IMR-90 (cell line): ENCODE measurements at regions not wholly inside any gene's neighbourhood (a gene's known extent, or its start where the extent isn't known, plus 50 kb on each side); places are given as distances from the start of the nearest gene placed in this dataset.

Source experiments
- ATAC-seq: fragments of 200-7000 bp; cut with Tn5 transposase; 2 replicates; pipeline ENCODE4 v1.9.1; 2020; ENCODE audit warnings: low read depth, mild to moderate bottlenecking, moderate library complexity
- BruUV-seq: library from RNA; stranded (reverse); fragments of 400-500 nt; replicated peaks from 2 replicates; lab custom pipeline; 2021; lab: Mats Ljungman, UMichigan
- CTCF ChIA-PET: fragments of 300-600 bp; formaldehyde crosslinking; extraction: SDS; loops from one replicate; lab custom pipeline; 2021; ENCODE audit warnings: antibody characterized with exemption; lab: Yijun Ruan, JAX
- POLR2A ChIA-PET: fragments of 300-600 bp; sonication (Branson Sonifier 250); formaldehyde crosslinking; loops from one replicate; lab custom pipeline; 2022; ENCODE audit warnings: antibody characterized with exemption; ENCODE audit not compliant: unreplicated experiment; lab: Charles Lee
- DNase-seq: peaks from one replicate; pipeline ENCODE4 v3.0.0; 2013
- H2AFZ ChIP-seq: replicated peaks from 2 replicates; pipeline ENCODE3; 2013; ENCODE audit warnings: low read length, mild to moderate bottlenecking; ENCODE audit not compliant: poor library complexity
- H2AK5ac ChIP-seq: 2 replicates; pipeline ENCODE4 v1.6.1; 2013; ENCODE audit warnings: low read depth, low read length, inconsistent platforms
- H2AK9ac ChIP-seq: replicated peaks from 2 replicates; pipeline ENCODE3; 2013; ENCODE audit warnings: mild to moderate bottlenecking, low read depth, low read length, moderate library complexity; ENCODE audit not compliant: poor library complexity
- H2BK120ac ChIP-seq: 2 replicates; pipeline ENCODE4 v1.6.1; 2013; ENCODE audit warnings: low read depth, low read length, inconsistent platforms
- H2BK15ac ChIP-seq: 3 replicates; pipeline ENCODE4 v1.6.1; 2013; ENCODE audit warnings: low read depth, low read length, inconsistent platforms
- H2BK20ac ChIP-seq: 2 replicates; pipeline ENCODE4 v1.6.1; 2013; ENCODE audit warnings: low read depth, mild to moderate bottlenecking, inconsistent platforms, low read length, moderate library complexity
- H2BK5ac ChIP-seq: 2 replicates; pipeline ENCODE4 v1.6.1; 2013; ENCODE audit warnings: mild to moderate bottlenecking, low read depth, low read length, inconsistent platforms; ENCODE audit not compliant: poor library complexity, severe bottlenecking
- H3K14ac ChIP-seq: replicated peaks from 2 replicates; pipeline ENCODE4 v1.6.1; 2013; ENCODE audit warnings: low read depth, low read length, inconsistent platforms
- H3K18ac ChIP-seq: 2 replicates; pipeline ENCODE4 v1.6.1; 2013; ENCODE audit warnings: low read depth, low read length, control low read depth
- H3K23ac ChIP-seq: 2 replicates; pipeline ENCODE4 v1.6.1; 2013; ENCODE audit warnings: low read depth, low read length, inconsistent platforms
- H3K27ac ChIP-seq: 2 replicates; pipeline ENCODE4 v1.5.1; 2013; ENCODE audit warnings: mild to moderate bottlenecking, control low read depth, low read length; ENCODE audit not compliant: insufficient read depth
- H3K27me3 ChIP-seq: 2 replicates; pipeline ENCODE4 v1.6.1; 2013; ENCODE audit warnings: low read length; ENCODE audit not compliant: control insufficient read depth, insufficient read depth
- H3K36me3 ChIP-seq: 2 replicates; pipeline ENCODE4 v1.6.1; 2013; ENCODE audit warnings: low read length, mixed read lengths; ENCODE audit not compliant: control insufficient read depth, insufficient read depth
- H3K4ac ChIP-seq: 2 replicates; pipeline ENCODE4 v1.6.1; 2013; ENCODE audit warnings: low read depth, low read length, inconsistent platforms
- H3K4me1 ChIP-seq: 2 replicates; pipeline ENCODE4 v1.6.1; 2013; ENCODE audit warnings: low read length, mixed read lengths; ENCODE audit not compliant: control insufficient read depth, insufficient read depth
- H3K4me2 ChIP-seq: 2 replicates; pipeline ENCODE4 v1.6.1; 2013; ENCODE audit warnings: low read depth, mild to moderate bottlenecking, control low read depth, low read length, moderate library complexity
- H3K4me3 ChIP-seq: 2 replicates; pipeline ENCODE4 v1.5.1; 2013; ENCODE audit warnings: low read depth, mild to moderate bottlenecking, control low read depth, low read length, moderate library complexity; ENCODE audit not compliant: insufficient read depth
- H3K56ac ChIP-seq: 2 replicates; pipeline ENCODE4 v1.6.1; 2013; ENCODE audit warnings: low read length, inconsistent platforms; ENCODE audit not compliant: insufficient read depth; ENCODE audit errors: extremely low read depth
- H3K79me1 ChIP-seq, 2 experiments: 2 replicates each; pipeline ENCODE4 v1.6.1; 2013; ENCODE audit warnings: low read length in 2 of 2, inconsistent platforms in 1 of 2, low read depth in 1 of 2
- H3K9ac ChIP-seq: 2 replicates; pipeline ENCODE4 v1.6.1; 2013; ENCODE audit warnings: low read depth, low read length, control low read depth
- H3K9me1 ChIP-seq: 2 replicates; pipeline ENCODE4 v1.6.1; 2013; ENCODE audit warnings: low read length, inconsistent platforms; ENCODE audit not compliant: insufficient read depth
- H3K9me3 ChIP-seq: 2 replicates; pipeline ENCODE4 v1.6.1; 2013; ENCODE audit warnings: low read length; ENCODE audit not compliant: control insufficient read depth, insufficient read depth
- H4K20me1 ChIP-seq: 2 replicates; pipeline ENCODE4 v1.6.1; 2013; ENCODE audit warnings: low read length, inconsistent platforms; ENCODE audit not compliant: insufficient read depth
- H4K5ac ChIP-seq: 2 replicates; pipeline ENCODE4 v1.6.1; 2013; ENCODE audit warnings: mild to moderate bottlenecking, low read depth, low read length, control low read depth
- H4K8ac ChIP-seq, 2 experiments: 2 replicates each; pipeline ENCODE4 v1.6.1; 2013; ENCODE audit warnings: low read depth in 2 of 2, low read length in 2 of 2, control low read depth in 1 of 2, inconsistent platforms in 1 of 2
- H4K91ac ChIP-seq: 2 replicates; pipeline ENCODE4 v1.6.1; 2013; ENCODE audit warnings: low read depth, low read length, inconsistent platforms; ENCODE audit not compliant: insufficient read depth
- CEBPB ChIP-seq: IDR thresholded peaks from 2 replicates; pipeline ENCODE4 v1.6.1; 2012; ENCODE audit warnings: low read depth, low read length, improper control_type of control experiment
- MAFK ChIP-seq: IDR thresholded peaks from 2 replicates; pipeline ENCODE4 v1.6.1; 2012; ENCODE audit warnings: low read depth, low read length, improper control_type of control experiment
- MXI1 ChIP-seq: IDR thresholded peaks from 2 replicates; pipeline ENCODE4 v1.6.1; 2012; ENCODE audit warnings: low read depth, mild to moderate bottlenecking, low read length, moderate library complexity, borderline replicate concordance
- POLR2A ChIP-seq: IDR thresholded peaks from 2 replicates; pipeline ENCODE4 v1.6.1; 2012; ENCODE audit warnings: mild to moderate bottlenecking, low read depth, low read length
- RFX5 ChIP-seq: IDR thresholded peaks from 2 replicates; pipeline ENCODE4 v1.8.0; 2012; ENCODE audit warnings: low read depth, mild to moderate bottlenecking, low read length, moderate library complexity
- WGBS, 2 experiments: methylation state at CpG; one replicate each; pipeline versions ENCODE4 v1.1.5 to v1.1.7; 2013; ENCODE audit warnings: missing lambda C conversion rate in 2 of 2; ENCODE audit not compliant: insufficient read length in 1 of 2; ENCODE audit errors: extremely low coverage in 2 of 2; 5-methylcytosine and 5-hydroxymethylcytosine counted together
- dilution Hi-C: fragments of 300-500 bp; cut with HindIII; formaldehyde crosslinking; loops from one replicate; pipeline ENCODE4 v1.14.3; 2018; ENCODE audit warnings: low sequenced_read_pairs; ENCODE audit not compliant: unreplicated experiment
- in situ Hi-C: fragments of 300-500 bp; cut with MboI; formaldehyde crosslinking; loops from 3 replicates; pipeline ENCODE4 v1.14.3; 2019; ENCODE audit warnings: low sequenced_read_pairs, inconsistent platforms, mixed read lengths
- intact Hi-C: fragments of 100-400 bp; cut with micrococcal nuclease; formaldehyde crosslinking; loops from 2 replicates; pipeline ENCODE4 v1.10.0; 2022

DNA sequence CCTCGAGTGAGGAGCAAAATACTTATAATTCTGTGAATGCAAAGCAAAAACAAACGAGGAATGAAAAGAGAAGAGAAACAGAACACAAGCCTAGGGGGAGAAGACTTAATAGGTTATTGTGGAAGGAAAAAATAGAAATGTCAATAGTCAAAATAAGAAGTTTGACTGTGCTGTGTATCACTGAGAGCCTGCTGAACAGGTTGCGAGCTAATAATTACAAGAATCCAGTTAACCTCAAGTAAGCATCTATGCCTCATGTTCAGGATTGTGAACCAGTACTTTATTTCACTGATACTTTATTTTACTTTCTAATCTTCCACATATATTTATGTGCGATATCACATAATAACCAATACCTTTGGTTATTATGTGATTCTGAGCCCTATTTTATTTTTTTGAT, 316.7 kb downstream of the OTUD1 start:
- Histone ChIP-seq H3K9ac (no peak overlapping the region), H3K4me2 (no peak overlapping the region), H3K23ac (no peak overlapping the region), H3K56ac (no peak overlapping the region), H4K91ac (no peak overlapping the region), H2AFZ (no peak overlapping the region), H3K36me3 (no peaks in the 10 kb centered on the region), H2BK120ac (no peak overlapping the region), H3K4ac (no peak overlapping the region), H3K9me1 (no peaks in the 10 kb centered on the region), H2AK5ac (no peak overlapping the region), H4K5ac (no peak overlapping the region), H3K27ac (no peak overlapping the region), H3K18ac (no peak overlapping the region), H3K14ac (no peak overlapping the region), H3K27me3 (no peaks in the 10 kb centered on the region), H3K9me3 (peaks cover 10% of the 10 kb centered on the region), H3K79me1 (no peaks in the 10 kb centered on the region), H3K4me3 (no peak overlapping the region), H4K20me1 (no peaks in the 10 kb centered on the region), H2BK5ac (no peak overlapping the region), H3K4me1 (no peaks in the 10 kb centered on the region), H2AK9ac (no peak overlapping the region), H2BK15ac (no peak overlapping the region), H2BK20ac (no peak overlapping the region), H4K8ac (no peak overlapping the region)
- 0% methylated on average over 1 of the region's 4 CpGs; no CpG with 5 or more reads in 1 of the 2 experiments for WGBS, 2 experiments
- POLR2A ChIA-PET, result no interaction called here
- CTCF ChIA-PET, result no interaction called here
- TF ChIP-seq MAFK, result no peak
- no peak for TF ChIP-seq POLR2A
- TF ChIP-seq CEBPB, result no peak
- no peak for TF ChIP-seq MXI1
- no peak for TF ChIP-seq RFX5
- dilution Hi-C loops, result no loop called here
- in situ Hi-C loops, result no loop called here
- ATAC-seq (no peak), DNase-seq (no peak)
- intact Hi-C loops, result no loop called here
- no TSS peak for BruUV-seq
